CD14-positive monocyte (primary cell): ENCODE measurements at regions not wholly inside any gene's neighbourhood (a gene's known extent, or its start where the extent isn't known, plus 50 kb on each side); places are given as distances from the start of the nearest gene placed in this dataset.

ENCODE experiments used
- DNase-seq, 3 donors: peaks; one replicate each; pipeline ENCODE4 v3.0.0-alpha.2; 2011 to 2022
- H2AFZ ChIP-seq: 2 replicates; pipeline ENCODE4 v1.6.0; 2012; ENCODE audit warnings: mild to moderate bottlenecking, low read depth, low read length, inconsistent platforms; ENCODE audit not compliant: insufficient read depth, poor library complexity, severe bottlenecking
- H3K27ac ChIP-seq, 2 donors: 1 replicate in 1 of 2; 2 replicates in 1 of 2; pipeline ENCODE4 v1.5.1; 2012 to 2013; ENCODE audit warnings: low read length in 2 of 2, control low read depth in 1 of 2, inconsistent platforms in 1 of 2, low read depth in 1 of 2, mild to moderate bottlenecking in 1 of 2
- H3K27me3 ChIP-seq, 2 donors: one replicate each; pipeline versions ENCODE4 v1.6.0 to v1.6.1; 2011 to 2013; ENCODE audit warnings: low read length in 2 of 2; ENCODE audit not compliant: control insufficient read depth in 2 of 2, insufficient read depth in 2 of 2
- H3K36me3 ChIP-seq, 2 donors: replicated peaks in 1 of 2; 1 replicate in 1 of 2; 2 replicates in 1 of 2; pipeline versions ENCODE4 v1.5.1 to v1.6.1; 2012 to 2013; ENCODE audit warnings: low read length in 2 of 2, control low read depth in 1 of 2, inconsistent platforms in 1 of 2, mild to moderate bottlenecking in 1 of 2; ENCODE audit not compliant: insufficient read depth in 2 of 2, control insufficient read depth in 1 of 2
- H3K4me1 ChIP-seq, 2 donors: 1 replicate in 1 of 2; 2 replicates in 1 of 2; pipeline versions ENCODE4 v1.5.1 to v1.6.1; 2012 to 2013; ENCODE audit warnings: low read length in 2 of 2, control low read depth in 1 of 2, inconsistent platforms in 1 of 2, mild to moderate bottlenecking in 1 of 2, moderate library complexity in 1 of 2; ENCODE audit not compliant: insufficient read depth in 2 of 2, control insufficient read depth in 1 of 2
- H3K4me2 ChIP-seq: replicated peaks from 2 replicates; pipeline ENCODE3; 2012; ENCODE audit warnings: low read length, moderate library complexity, mild to moderate bottlenecking; ENCODE audit not compliant: poor library complexity, severe bottlenecking; ENCODE audit errors: extremely low read depth
- H3K4me3 ChIP-seq, 3 experiments: fragments of 200-600 bp in 1 of 3; sonication (generic) in 1 of 3; replicated peaks in 1 of 3; 1 replicate in 2 of 3; 2 replicates in 1 of 3; pipeline ENCODE4 v1.5.1; 2011 to 2013; ENCODE audit warnings: low read length in 3 of 3, mild to moderate bottlenecking in 3 of 3, control low read depth in 2 of 3, low read depth in 2 of 3, inconsistent platforms in 1 of 3, moderate library complexity in 1 of 3
- H3K79me2 ChIP-seq: 2 replicates; pipeline ENCODE4 v1.6.0; 2012; ENCODE audit warnings: mild to moderate bottlenecking, control low read depth, inconsistent platforms, low read length, moderate library complexity; ENCODE audit not compliant: insufficient read depth
- H3K9ac ChIP-seq: 2 replicates; pipeline ENCODE4 v1.6.0; 2017; ENCODE audit warnings: low read length, mild to moderate bottlenecking; ENCODE audit not compliant: insufficient read depth, poor library complexity, severe bottlenecking
- H3K9me3 ChIP-seq, 2 donors: replicated peaks in 1 of 2; 1 replicate in 1 of 2; 2 replicates in 1 of 2; pipeline versions ENCODE4 v1.5.1 to v1.6.1; 2012 to 2013; ENCODE audit warnings: low read length in 2 of 2, control low read depth in 1 of 2; ENCODE audit not compliant: control insufficient read depth in 1 of 2, insufficient read depth in 1 of 2
- H4K20me1 ChIP-seq: 2 replicates; pipeline ENCODE4 v1.6.0; 2012; ENCODE audit warnings: mild to moderate bottlenecking, low read length, control low read depth, moderate library complexity; ENCODE audit not compliant: insufficient read depth
- H3K27ac Mint-ChIP-seq, 7 donors: one replicate each; pipeline ENCODE4 v1.8.0; 2020; ENCODE audit warnings: mild to moderate bottlenecking in 7 of 7, mixed read lengths in 7 of 7, moderate library complexity in 6 of 7, inconsistent platforms in 2 of 7
- H3K27me3 Mint-ChIP-seq, 3 donors: one replicate each; pipeline ENCODE4 v1.8.0; 2021 to 2022; ENCODE audit warnings: low read depth in 3 of 3, mild to moderate bottlenecking in 3 of 3, mixed read lengths in 3 of 3, moderate library complexity in 3 of 3, inconsistent platforms in 1 of 3
- H3K36me3 Mint-ChIP-seq, 2 donors: one replicate each; pipeline ENCODE4 v1.8.0; 2020; ENCODE audit warnings: mixed read lengths in 2 of 2, inconsistent platforms in 1 of 2, mild to moderate bottlenecking in 1 of 2
- H3K4me1 Mint-ChIP-seq: one replicate; pipeline ENCODE4 v1.8.0; 2020; ENCODE audit warnings: mild to moderate bottlenecking, mixed read lengths
- H3K4me3 Mint-ChIP-seq, 2 donors: one replicate each; pipeline ENCODE4 v1.8.0; 2020; ENCODE audit warnings: mild to moderate bottlenecking in 2 of 2, mixed read lengths in 2 of 2, moderate library complexity in 1 of 2
- H3K9me3 Mint-ChIP-seq, 7 donors: one replicate each; pipeline ENCODE4 v1.8.0; 2020 to 2022; ENCODE audit warnings: mixed read lengths in 7 of 7, mild to moderate bottlenecking in 6 of 7, moderate library complexity in 6 of 7, inconsistent platforms in 2 of 7
- WGBS: methylation state at CpG from one replicate; pipeline ENCODE4 v1.1.5; 2013; ENCODE audit warnings: missing lambda C conversion rate; ENCODE audit not compliant: insufficient coverage; 5-methylcytosine and 5-hydroxymethylcytosine counted together
- intact Hi-C, 2 donors: fragments of 100-400 bp; cut with micrococcal nuclease; formaldehyde crosslinking; loops; one replicate each; pipeline versions ENCODE4 v1.15.0 to v1.15.1; 2023
- TF ChIP-seq, protein P1 (sequence below): fragments of 200-600 bp; IDR thresholded peaks from one replicate; pipeline ENCODE4 v1.8.0; 2022; ENCODE audit warnings: antibody characterized with exemption, mild to moderate bottlenecking

DNA sequence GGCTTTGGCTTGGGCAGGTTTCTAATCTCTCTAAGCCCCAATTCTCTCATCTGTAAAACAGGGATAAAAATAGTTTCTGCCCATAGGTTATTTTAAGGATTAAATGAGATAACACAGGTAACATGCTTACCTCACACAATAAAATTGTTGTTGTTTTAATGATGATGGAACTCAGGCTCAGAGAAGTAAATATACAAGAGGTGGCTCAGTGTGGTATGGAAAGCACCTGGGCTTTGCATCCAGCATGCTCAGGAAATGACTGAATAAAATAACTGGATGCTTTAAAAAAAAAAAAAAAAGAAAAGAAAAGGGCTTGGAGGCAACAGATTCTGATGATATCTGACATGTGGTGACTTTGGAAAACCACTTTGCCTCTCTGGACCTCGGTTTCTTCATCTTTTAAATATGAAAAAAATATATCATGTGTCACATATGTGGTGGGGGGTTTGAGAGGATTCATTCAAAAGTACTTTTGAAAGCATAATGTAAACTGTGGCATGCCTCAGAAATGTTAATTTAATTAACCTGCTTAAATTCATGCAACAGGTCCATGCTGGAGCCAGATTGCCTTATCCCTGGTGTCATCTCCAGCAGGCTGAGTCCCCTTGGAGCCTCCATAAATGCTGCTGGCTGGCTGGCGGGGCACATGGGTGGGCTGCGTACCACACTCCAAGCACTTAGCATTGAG lies 112.8 kb upstream of the CDC42EP3 start:
- intact Hi-C loops = no loop called here
- Histone ChIP-seq H4K20me1 (no peaks in the 10 kb centered on the region), H2AFZ (no peak overlapping the region), H3K4me1 (no peaks in the 10 kb centered on the region), H3K79me2 (no peaks in the 10 kb centered on the region), H3K9ac (no peak overlapping the region), H3K4me2 (no peak overlapping the region), H3K4me3 (no peak overlapping the region), H3K9me3 (peaks cover 13 to 25% of the 10 kb centered on the region in 2 donors), H3K27ac (no peak overlapping the region), H3K27me3 (no peaks in the 10 kb centered on the region), H3K36me3 (no peaks in the 10 kb centered on the region)
- no peak overlapping the region for H3K27ac Mint-ChIP-seq
- TF ChIP-seq, protein P1, sequence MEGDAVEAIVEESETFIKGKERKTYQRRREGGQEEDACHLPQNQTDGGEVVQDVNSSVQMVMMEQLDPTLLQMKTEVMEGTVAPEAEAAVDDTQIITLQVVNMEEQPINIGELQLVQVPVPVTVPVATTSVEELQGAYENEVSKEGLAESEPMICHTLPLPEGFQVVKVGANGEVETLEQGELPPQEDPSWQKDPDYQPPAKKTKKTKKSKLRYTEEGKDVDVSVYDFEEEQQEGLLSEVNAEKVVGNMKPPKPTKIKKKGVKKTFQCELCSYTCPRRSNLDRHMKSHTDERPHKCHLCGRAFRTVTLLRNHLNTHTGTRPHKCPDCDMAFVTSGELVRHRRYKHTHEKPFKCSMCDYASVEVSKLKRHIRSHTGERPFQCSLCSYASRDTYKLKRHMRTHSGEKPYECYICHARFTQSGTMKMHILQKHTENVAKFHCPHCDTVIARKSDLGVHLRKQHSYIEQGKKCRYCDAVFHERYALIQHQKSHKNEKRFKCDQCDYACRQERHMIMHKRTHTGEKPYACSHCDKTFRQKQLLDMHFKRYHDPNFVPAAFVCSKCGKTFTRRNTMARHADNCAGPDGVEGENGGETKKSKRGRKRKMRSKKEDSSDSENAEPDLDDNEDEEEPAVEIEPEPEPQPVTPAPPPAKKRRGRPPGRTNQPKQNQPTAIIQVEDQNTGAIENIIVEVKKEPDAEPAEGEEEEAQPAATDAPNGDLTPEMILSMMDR = no peak
- H3K4me3 Mint-ChIP-seq = no peak overlapping the region
- peaks cover 10 to 14% of the 10 kb centered on the region in 2 donors for H3K36me3 Mint-ChIP-seq
- H3K9me3 Mint-ChIP-seq = peaks cover 16 to 25% (median 22%) of the 10 kb centered on the region in 7 donors
- H3K27me3 Mint-ChIP-seq = no peaks in the 10 kb centered on the region
- no peak for DNase-seq
- peaks cover 6% of the 10 kb centered on the region for H3K4me1 Mint-ChIP-seq
- no CpG with 5 or more reads among the region's 3 CpGs for WGBS

DNA sequence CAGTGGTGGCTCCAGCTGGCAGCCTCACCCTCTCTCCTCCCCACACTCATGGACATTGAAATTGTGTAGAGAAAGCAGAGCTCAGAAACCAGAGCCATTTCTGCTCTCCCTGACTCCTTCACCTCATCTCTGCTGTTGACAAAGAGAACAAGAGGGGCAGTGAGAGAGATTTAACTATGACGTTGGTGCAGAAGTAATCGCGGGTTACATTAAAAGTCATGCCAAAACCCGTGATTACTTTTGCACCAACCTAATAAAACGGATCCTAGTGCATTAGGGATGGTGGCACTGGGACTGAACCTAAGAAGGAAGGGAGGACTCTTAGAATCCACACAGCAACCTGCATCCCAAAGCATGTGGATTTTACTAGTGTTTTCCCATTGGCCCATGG lies 113.3 kb upstream of the CDC42EP3 start:
- intact Hi-C loops = no loop called here
- Mint-ChIP-seq H3K4me3 (no peak overlapping the region), H3K9me3 (peaks cover 16 to 29% (median 26%) of the 10 kb centered on the region in 7 donors), H3K27ac (no peak overlapping the region), H3K27me3 (no peaks in the 10 kb centered on the region), H3K36me3 (peaks cover 12 to 19% of the 10 kb centered on the region in 2 donors), H3K4me1 (peaks cover 6% of the 10 kb centered on the region)
- Histone ChIP-seq H3K79me2 (no peaks in the 10 kb centered on the region), H3K4me2 (no peak overlapping the region), H3K9ac (no peak overlapping the region), H2AFZ (no peak overlapping the region), H3K36me3 (no peaks in the 10 kb centered on the region), H3K27ac (no peak overlapping the region), H3K4me3 (no peak overlapping the region), H3K4me1 (no peaks in the 10 kb centered on the region), H3K9me3 (peaks cover 13 to 25% of the 10 kb centered on the region in 2 donors), H4K20me1 (no peaks in the 10 kb centered on the region), H3K27me3 (no peaks in the 10 kb centered on the region)
- DNase-seq = no peak
- TF ChIP-seq, protein P1 = no peak
- WGBS = 100% methylated on average over 1 of the region's 5 CpGs
